ENCODE measurements at regions not wholly inside any gene's neighbourhood (a gene's known extent, or its start where the extent isn't known, plus 50 kb on each side); places are given as distances from the start of the nearest gene placed in this dataset.

- no peaks in the 10 kb centered on the region for H3K9me3 ChIP-seq
- H3K36me3 ChIP-seq: no peaks in the 10 kb centered on the region
- no peaks in the 10 kb centered on the region for H3K27me3 ChIP-seq
- DNase-seq: no peak
- no peak overlapping the region for H3K27ac ChIP-seq
- H3K4me1 ChIP-seq: no peaks in the 10 kb centered on the region
- intact Hi-C loops (cut with DNase I): no loop called here
- no peak for TF ChIP-seq CTCF (IDR thresholded peaks at IDR 0.05)
- no peak overlapping the region for H3K4me3 ChIP-seq
- H3K9ac ChIP-seq (ENCODE audit: low read depth in 2 of 2, low read length in 2 of 2): no peak overlapping the region
These were observed 70.3 kb upstream of the ADAMTS16 start for GRCh38 chr5:5069851-5070250.

GRCh38 chr5:5071554-5071953, 68.6 kb upstream of the ADAMTS16 start:
- H3K9me3 ChIP-seq: no peaks in the 10 kb centered on the region
- DNase-seq: no peak

GRCh38 chr5:5077236-5077635, 62.9 kb upstream of the ADAMTS16 start:
- H3K27ac ChIP-seq: no peak overlapping the region
- no peaks in the 10 kb centered on the region for H3K27me3 ChIP-seq
- no peak overlapping the region for H3K9ac ChIP-seq (ENCODE audit: low read depth in 2 of 2, low read length in 2 of 2)
- H3K4me1 ChIP-seq: no peaks in the 10 kb centered on the region
- intact Hi-C loops (cut with DNase I): no loop called here
- no peak for TF ChIP-seq CTCF (IDR thresholded peaks at IDR 0.05)
- no peak overlapping the region for H3K4me3 ChIP-seq
- no peaks in the 10 kb centered on the region for H3K36me3 ChIP-seq
- DNase-seq: no peak
- H3K9me3 ChIP-seq: no peaks in the 10 kb centered on the region

More at GRCh38 chr5:5071554-5071953, 68.6 kb upstream of the ADAMTS16 start:
- intact Hi-C loops (cut with DNase I): no loop called here
- H3K4me3 ChIP-seq: no peak overlapping the region
- H3K9ac ChIP-seq (ENCODE audit: low read depth in 2 of 2, low read length in 2 of 2): no peak overlapping the region
- no peak for TF ChIP-seq CTCF (IDR thresholded peaks at IDR 0.05)
- H3K27me3 ChIP-seq: no peaks in the 10 kb centered on the region
- no peaks in the 10 kb centered on the region for H3K36me3 ChIP-seq
- H3K4me1 ChIP-seq: no peaks in the 10 kb centered on the region
- no peak overlapping the region for H3K27ac ChIP-seq

- H3K9ac ChIP-seq (ENCODE audit: low read depth in 2 of 2, low read length in 2 of 2): no peak overlapping the region
- no peak for DNase-seq
- H3K4me3 ChIP-seq: no peak overlapping the region
- no peak overlapping the region for H3K27ac ChIP-seq
- no peaks in the 10 kb centered on the region for H3K4me1 ChIP-seq
- no peaks in the 10 kb centered on the region for H3K36me3 ChIP-seq
- TF ChIP-seq CTCF (IDR thresholded peaks at IDR 0.05): no peak
- no peaks in the 10 kb centered on the region for H3K27me3 ChIP-seq
- intact Hi-C loops (cut with DNase I): no loop called here
- H3K9me3 ChIP-seq: no peaks in the 10 kb centered on the region
These were observed 61.9 kb upstream of the ADAMTS16 start for GRCh38 chr5:5078009-5078897.

- no peak for TF ChIP-seq CTCF (IDR thresholded peaks at IDR 0.05)
- no peak overlapping the region for H3K27ac ChIP-seq
- H3K4me1 ChIP-seq: no peaks in the 10 kb centered on the region
- H3K4me3 ChIP-seq: no peak overlapping the region
- no peaks in the 10 kb centered on the region for H3K27me3 ChIP-seq
- no peak overlapping the region for H3K9ac ChIP-seq (ENCODE audit: low read depth in 2 of 2, low read length in 2 of 2)
- intact Hi-C loops (cut with DNase I): no loop called here
- no peaks in the 10 kb centered on the region for H3K9me3 ChIP-seq
- DNase-seq: no peak
- H3K36me3 ChIP-seq: no peaks in the 10 kb centered on the region
These were observed 60.3 kb upstream of the ADAMTS16 start for GRCh38 chr5:5079876-5080275.

Data from colonic mucosa (tissue), 4 donors.